GM12892 (cell line): ENCODE measurements at regions not wholly inside any gene's neighbourhood (a gene's known extent, or its start where the extent isn't known, plus 50 kb on each side); places are given as distances from the start of the nearest gene placed in this dataset.

Experiments used
- POLR2A ChIP-seq: IDR thresholded peaks from 2 replicates; pipeline ENCODE4 v1.6.1; 2011; ENCODE audit warnings: low read depth, low read length, control low read depth
- POLR2AphosphoS5 ChIP-seq: IDR thresholded peaks from 2 replicates; pipeline ENCODE4 v1.6.1; 2011; ENCODE audit warnings: low read depth, low read length, control low read depth
- TAF1 ChIP-seq: IDR thresholded peaks from 2 replicates; pipeline ENCODE4 v1.6.1; 2011; ENCODE audit warnings: low read depth, mild to moderate bottlenecking, control low read depth, low read length, borderline replicate concordance

- TF ChIP-seq POLR2A (no peak), TAF1 (no peak), POLR2AphosphoS5 (no peak)
Observed at GRCh38 chr9:31065691-31066090, 1318.8 kb upstream of the ACO1 start.
